HUES48 (cell line): ENCODE measurements at regions not wholly inside any gene's neighbourhood (a gene's known extent, or its start where the extent isn't known, plus 50 kb on each side); places are given as distances from the start of the nearest gene placed in this dataset.

ENCODE experiments used
- H3K27ac ChIP-seq: one replicate; pipeline ENCODE4 v1.7.0; 2013; ENCODE audit warnings: low read depth, low read length, inconsistent platforms
- H3K27me3 ChIP-seq: 2 replicates; pipeline ENCODE4 v1.6.1; 2013; ENCODE audit warnings: mild to moderate bottlenecking, low read length; ENCODE audit not compliant: control insufficient read depth, insufficient read depth
- H3K36me3 ChIP-seq: 2 replicates; pipeline ENCODE4 v1.6.1; 2013; ENCODE audit warnings: low read length; ENCODE audit not compliant: control insufficient read depth, insufficient read depth
- H3K4me1 ChIP-seq: 2 replicates; pipeline ENCODE4 v1.6.1; 2013; ENCODE audit warnings: mild to moderate bottlenecking, low read length; ENCODE audit not compliant: control insufficient read depth, insufficient read depth
- H3K4me3 ChIP-seq: 2 replicates; pipeline ENCODE4 v1.5.1; 2013; ENCODE audit warnings: mild to moderate bottlenecking, low read depth, low read length
- H3K9ac ChIP-seq: 2 replicates; pipeline ENCODE4 v1.6.1; 2013; ENCODE audit warnings: mild to moderate bottlenecking, low read depth, low read length, moderate library complexity
- H3K9me3 ChIP-seq: 2 replicates; pipeline ENCODE4 v1.6.1; 2013; ENCODE audit warnings: low read length; ENCODE audit not compliant: control insufficient read depth, insufficient read depth

DNA sequence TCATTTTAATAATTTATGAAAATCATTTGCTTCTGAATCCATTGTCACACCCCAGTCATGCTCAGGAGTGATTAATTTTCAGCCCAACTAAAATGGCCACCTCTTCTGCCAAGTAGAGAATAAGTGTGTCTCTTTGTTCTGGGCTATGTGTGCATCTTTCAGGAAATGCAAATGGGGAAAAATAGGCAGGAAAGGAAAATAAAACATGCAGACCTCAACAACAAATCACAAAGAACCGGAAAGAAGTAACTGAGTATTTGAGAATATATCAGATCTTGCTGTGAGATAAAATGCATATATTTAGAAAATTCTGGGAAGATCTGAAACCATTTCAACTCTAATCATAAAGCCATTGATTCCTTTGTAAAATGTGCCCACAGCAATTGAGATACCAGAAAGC lies 763.9 kb downstream of the GALC start:
- no peak overlapping the region for H3K27ac ChIP-seq

GRCh38 chr14:87217023-87217422 lies 776.0 kb downstream of the GALC start:
- no peaks in the 10 kb centered on the region for H3K27me3 ChIP-seq
- H3K9ac ChIP-seq, result no peak overlapping the region
- H3K4me1 ChIP-seq, result no peaks in the 10 kb centered on the region
- H3K9me3 ChIP-seq, result no peaks in the 10 kb centered on the region
- no peak overlapping the region for H3K27ac ChIP-seq
- no peak overlapping the region for H3K4me3 ChIP-seq
- no peaks in the 10 kb centered on the region for H3K36me3 ChIP-seq

More for the DNA sequence above, 763.9 kb downstream of the GALC start:
- peaks cover 13% of the 10 kb centered on the region for H3K9me3 ChIP-seq
- no peaks in the 10 kb centered on the region for H3K36me3 ChIP-seq
- H3K4me1 ChIP-seq, result peaks cover 23% of the 10 kb centered on the region
- H3K4me3 ChIP-seq, result no peak overlapping the region
- no peak overlapping the region for H3K9ac ChIP-seq
- H3K27me3 ChIP-seq, result no peaks in the 10 kb centered on the region

GRCh38 chr14:87214558-87214957 lies 778.4 kb downstream of the GALC start:
- H3K4me1 ChIP-seq, result no peaks in the 10 kb centered on the region
- no peak overlapping the region for H3K4me3 ChIP-seq
- H3K9me3 ChIP-seq, result no peaks in the 10 kb centered on the region

DNA sequence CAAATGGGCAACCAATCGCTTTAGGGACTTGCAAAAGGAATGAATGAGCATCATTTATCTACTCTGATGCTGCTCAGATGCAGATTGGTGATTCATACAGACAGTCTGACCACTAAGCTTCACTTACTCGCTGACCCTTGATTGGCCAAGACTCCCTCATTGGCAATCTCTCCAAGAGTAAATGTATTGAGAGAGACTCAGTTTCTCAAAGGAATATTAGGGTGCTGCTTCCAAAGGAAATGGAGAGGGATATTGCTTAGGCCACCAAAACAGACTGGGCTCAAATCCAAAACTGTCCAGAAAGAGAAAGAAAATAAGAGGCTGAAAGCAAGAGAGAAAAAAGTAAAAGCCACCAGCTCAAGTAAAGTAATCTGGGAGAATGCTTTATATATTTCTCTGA lies 785.2 kb downstream of the GALC start:
- no peak overlapping the region for H3K27ac ChIP-seq
- no peaks in the 10 kb centered on the region for H3K36me3 ChIP-seq
- H3K4me3 ChIP-seq, result no peak overlapping the region
- H3K9me3 ChIP-seq, result no peaks in the 10 kb centered on the region
- no peaks in the 10 kb centered on the region for H3K27me3 ChIP-seq
- no peak overlapping the region for H3K9ac ChIP-seq
- H3K4me1 ChIP-seq, result no peaks in the 10 kb centered on the region

More at GRCh38 chr14:87214558-87214957, 778.4 kb downstream of the GALC start:
- no peak overlapping the region for H3K9ac ChIP-seq
- H3K27ac ChIP-seq, result no peak overlapping the region
- no peaks in the 10 kb centered on the region for H3K27me3 ChIP-seq
- no peaks in the 10 kb centered on the region for H3K36me3 ChIP-seq

- Histone ChIP-seq H3K27me3 (no peaks in the 10 kb centered on the region), H3K9me3 (no peaks in the 10 kb centered on the region), H3K9ac (no peak overlapping the region), H3K4me1 (no peaks in the 10 kb centered on the region), H3K4me3 (no peak overlapping the region), H3K27ac (no peak overlapping the region), H3K36me3 (no peaks in the 10 kb centered on the region)
Observed at GRCh38 chr14:87205811-87206210, 787.2 kb downstream of the GALC start.

- Histone ChIP-seq H3K4me1 (no peaks in the 10 kb centered on the region), H3K36me3 (no peaks in the 10 kb centered on the region), H3K27ac (no peak overlapping the region), H3K9ac (no peak overlapping the region), H3K4me3 (no peak overlapping the region), H3K9me3 (no peaks in the 10 kb centered on the region), H3K27me3 (no peaks in the 10 kb centered on the region)
Observed at GRCh38 chr14:87203346-87203745, 789.6 kb downstream of the GALC start.

- Histone ChIP-seq H3K4me1 (no peaks in the 10 kb centered on the region), H3K9ac (no peak overlapping the region), H3K9me3 (no peaks in the 10 kb centered on the region), H3K27me3 (no peaks in the 10 kb centered on the region), H3K36me3 (no peaks in the 10 kb centered on the region), H3K27ac (no peak overlapping the region), H3K4me3 (no peak overlapping the region)
Observed at GRCh38 chr14:87199381-87199780, 793.6 kb downstream of the GALC start.

- H3K9me3 ChIP-seq, result no peaks in the 10 kb centered on the region
- no peak overlapping the region for H3K9ac ChIP-seq
- no peaks in the 10 kb centered on the region for H3K36me3 ChIP-seq
- no peaks in the 10 kb centered on the region for H3K27me3 ChIP-seq
- no peaks in the 10 kb centered on the region for H3K4me1 ChIP-seq
- H3K27ac ChIP-seq, result no peak overlapping the region
- no peak overlapping the region for H3K4me3 ChIP-seq
Observed at GRCh38 chr14:87196436-87196835, 796.5 kb downstream of the GALC start.

GRCh38 chr14:87187786-87188185 lies 805.2 kb downstream of the GALC start:
- Histone ChIP-seq H3K36me3 (no peaks in the 10 kb centered on the region), H3K27ac (no peak overlapping the region), H3K9me3 (no peaks in the 10 kb centered on the region), H3K4me1 (peaks cover 32% of the 10 kb centered on the region), H3K27me3 (peaks cover 11% of the 10 kb centered on the region), H3K9ac (no peak overlapping the region), H3K4me3 (no peak overlapping the region)

- H3K36me3 ChIP-seq, result no peaks in the 10 kb centered on the region
- no peak overlapping the region for H3K9ac ChIP-seq
- peaks cover 11% of the 10 kb centered on the region for H3K27me3 ChIP-seq
- H3K4me1 ChIP-seq, result peaks cover 32% of the 10 kb centered on the region
- H3K27ac ChIP-seq, result peak overlapping the region; percentile 73
- H3K9me3 ChIP-seq, result no peaks in the 10 kb centered on the region
- peak overlapping the region; percentile 37 for H3K4me3 ChIP-seq
Observed at GRCh38 chr14:87186737-87187136, 806.2 kb downstream of the GALC start.

GRCh38 chr14:87185961-87186560 lies 806.9 kb downstream of the GALC start:
- Histone ChIP-seq H3K4me1 (peaks cover 32% of the 10 kb centered on the region), H3K27me3 (peaks cover 11% of the 10 kb centered on the region), H3K9ac (no peak overlapping the region), H3K27ac (peak overlapping the region; percentile 64), H3K36me3 (no peaks in the 10 kb centered on the region), H3K9me3 (no peaks in the 10 kb centered on the region), H3K4me3 (peak overlapping the region; percentile 37)
